AG10803 (cell line): ENCODE measurements at regions not wholly inside any gene's neighbourhood (a gene's known extent, or its start where the extent isn't known, plus 50 kb on each side); places are given as distances from the start of the nearest gene placed in this dataset.

ENCODE experiments used
- DNase-seq: peaks from one replicate; pipeline ENCODE4 v3.0.0; 2010; ENCODE audit warnings: low read depth
- H3K4me3 ChIP-seq: 2 replicates; pipeline ENCODE4 v1.5.1; 2011; ENCODE audit warnings: mild to moderate bottlenecking, low read length, control low read depth
- CTCF ChIP-seq: conservative IDR thresholded peaks from 2 replicates; pipeline ENCODE4 v1.5.1; 2011; ENCODE audit warnings: mild to moderate bottlenecking, low read length, control low read depth, inconsistent platforms

GRCh38 chr1:25089772-25090171 is 142.5 kb downstream of the SYF2 start:
- DNase-seq, result no peak
- no peak overlapping the region for H3K4me3 ChIP-seq
- no peak for TF ChIP-seq CTCF

- no peak for TF ChIP-seq CTCF
- H3K4me3 ChIP-seq, result no peak overlapping the region
- no peak for DNase-seq
Measured at GRCh38 chr1:25088946-25089345, 143.4 kb downstream of the SYF2 start.

- H3K4me3 ChIP-seq, result no peak overlapping the region
- no peak for TF ChIP-seq CTCF
- no peak for DNase-seq
Measured at GRCh38 chr1:25088180-25088701, 144.1 kb downstream of the SYF2 start.

- H3K4me3 ChIP-seq, result no peak overlapping the region
- TF ChIP-seq CTCF, result no peak
- no peak for DNase-seq
Measured at GRCh38 chr1:25086518-25087079, 145.7 kb downstream of the SYF2 start.

GRCh38 chr1:25084407-25084806 is 147.9 kb downstream of the SYF2 start:
- no peak for TF ChIP-seq CTCF
- no peak overlapping the region for H3K4me3 ChIP-seq
- no peak for DNase-seq

- TF ChIP-seq CTCF, result no peak
- no peak for DNase-seq
- no peak overlapping the region for H3K4me3 ChIP-seq
Measured at GRCh38 chr1:25083481-25084345, 148.6 kb downstream of the SYF2 start.

GRCh38 chr1:25082995-25083394 is 149.3 kb downstream of the SYF2 start:
- DNase-seq, result no peak
- no peak overlapping the region for H3K4me3 ChIP-seq
- TF ChIP-seq CTCF, result no peak
